Hematopoietic multipotent progenitor cell treated with erythropoietin and hydrocortisone succinate and interleukin-3 and kit ligand, for 17 days (in vitro differentiated cells): ENCODE measurements at regions not wholly inside any gene's neighbourhood (a gene's known extent, or its start where the extent isn't known, plus 50 kb on each side); places are given as distances from the start of the nearest gene placed in this dataset.

Source experiments
- DNase-seq: peaks from one replicate; pipeline ENCODE4 v3.0.0-alpha.2; 2015; ENCODE audit warnings: low spot score

DNA sequence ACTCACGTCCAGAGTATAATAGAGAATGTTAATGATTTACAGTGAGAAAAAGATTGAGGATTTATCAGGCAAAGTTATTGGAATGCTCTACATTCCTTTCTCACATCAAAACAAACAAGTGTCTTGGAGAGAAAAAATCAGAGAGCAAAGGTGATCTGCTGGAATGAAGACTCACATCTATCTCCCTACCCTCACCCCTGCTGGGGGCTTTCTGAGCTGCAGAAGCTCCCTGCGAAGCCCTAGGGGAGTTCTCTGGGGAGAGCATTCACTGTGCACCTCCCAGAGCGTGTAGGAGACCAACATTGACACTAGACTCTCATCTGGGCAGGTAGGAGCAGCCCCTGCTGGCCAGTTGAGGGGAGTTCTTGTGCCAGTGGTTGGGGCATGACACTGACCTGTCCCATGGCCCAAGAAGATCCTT is 76.6 kb upstream of the ADAMTS16 start:
- DNase-seq: no peak

DNA sequence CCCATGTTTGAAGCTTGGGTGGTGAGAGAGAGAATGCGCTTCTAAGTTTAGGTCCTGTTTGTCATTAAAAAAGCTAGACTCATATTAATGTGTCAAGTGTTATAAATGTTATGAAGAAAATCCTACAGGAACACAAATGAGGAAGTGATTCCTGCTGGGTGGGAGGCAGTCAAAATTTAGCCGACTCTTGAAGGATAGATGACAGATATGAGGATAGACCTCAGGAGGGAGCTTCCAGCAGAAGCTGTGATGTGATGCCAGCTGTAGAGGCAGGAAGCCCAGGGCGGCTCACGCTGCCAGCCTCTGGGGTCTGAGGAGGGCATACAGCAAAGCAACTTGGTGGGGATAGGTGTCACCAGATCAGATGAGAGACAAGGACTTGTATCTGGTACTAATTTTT is 74.7 kb upstream of the ADAMTS16 start:
- no peak for DNase-seq

- no peak for DNase-seq
Observed at GRCh38 chr5:5066276-5067186, 73.6 kb upstream of the ADAMTS16 start.

DNA sequence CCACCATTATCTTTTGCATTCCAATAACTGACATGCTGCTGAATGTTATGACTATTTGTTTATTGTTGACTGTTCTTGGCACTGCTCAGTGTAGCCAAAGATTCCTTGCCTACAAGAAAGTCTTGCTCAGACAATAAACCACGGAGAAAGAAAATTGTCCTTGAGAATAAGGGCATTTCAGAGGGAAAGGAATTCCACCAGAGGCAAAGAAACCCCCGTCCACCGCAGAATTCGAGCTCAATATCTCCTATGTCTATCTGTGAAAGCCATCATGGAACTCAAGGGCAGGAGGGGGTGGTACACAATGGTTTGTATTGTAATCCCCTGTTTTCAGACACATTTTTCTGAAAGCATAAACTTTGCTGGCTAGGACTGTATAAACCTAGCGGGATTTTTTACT is 70.3 kb upstream of the ADAMTS16 start:
- DNase-seq: no peak

- no peak for DNase-seq
Observed at GRCh38 chr5:5071554-5071953, 68.6 kb upstream of the ADAMTS16 start.

GRCh38 chr5:5077236-5077635 is 62.9 kb upstream of the ADAMTS16 start:
- no peak for DNase-seq

DNA sequence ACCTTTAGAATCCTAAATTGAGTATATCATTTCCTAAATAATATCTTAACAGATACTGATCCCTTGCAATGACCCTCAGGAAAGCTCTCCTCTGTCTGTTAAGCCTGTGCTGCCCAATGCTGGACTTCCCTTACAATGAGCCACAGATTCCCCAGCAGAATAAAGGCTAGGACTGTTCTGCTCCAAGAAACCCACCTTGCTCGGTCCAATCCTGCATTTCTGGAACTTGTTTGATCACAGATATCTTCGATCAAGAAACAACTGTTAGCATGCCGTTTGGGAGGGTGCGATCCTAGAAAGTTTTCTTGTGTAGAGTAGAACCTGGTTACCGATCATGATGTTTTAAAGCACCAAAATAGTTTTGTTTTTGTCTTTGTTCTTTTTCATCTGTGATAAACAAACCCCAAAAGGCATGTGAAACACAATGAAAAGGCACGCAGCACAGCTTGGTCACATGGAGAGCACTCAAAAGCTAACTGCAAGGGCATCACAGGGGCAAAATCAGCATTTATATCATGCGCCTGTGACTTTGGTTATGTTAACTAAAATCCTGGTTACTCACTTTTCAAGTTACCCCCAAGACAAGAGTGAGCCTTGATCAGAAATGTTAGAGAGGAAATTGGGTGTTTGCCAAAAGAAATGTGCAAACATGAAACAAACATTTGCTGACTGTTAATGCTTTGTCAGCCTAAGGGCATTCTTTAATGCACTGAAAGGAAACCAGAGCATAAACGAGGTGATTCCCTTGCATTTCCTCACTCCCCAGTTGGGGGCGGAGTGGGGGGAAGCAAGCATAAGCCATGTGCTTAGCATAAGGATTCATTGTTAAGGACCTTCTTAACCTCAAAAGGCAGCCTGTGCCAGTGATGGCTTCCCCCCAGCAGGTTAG is 61.9 kb upstream of the ADAMTS16 start:
- no peak for DNase-seq

DNA sequence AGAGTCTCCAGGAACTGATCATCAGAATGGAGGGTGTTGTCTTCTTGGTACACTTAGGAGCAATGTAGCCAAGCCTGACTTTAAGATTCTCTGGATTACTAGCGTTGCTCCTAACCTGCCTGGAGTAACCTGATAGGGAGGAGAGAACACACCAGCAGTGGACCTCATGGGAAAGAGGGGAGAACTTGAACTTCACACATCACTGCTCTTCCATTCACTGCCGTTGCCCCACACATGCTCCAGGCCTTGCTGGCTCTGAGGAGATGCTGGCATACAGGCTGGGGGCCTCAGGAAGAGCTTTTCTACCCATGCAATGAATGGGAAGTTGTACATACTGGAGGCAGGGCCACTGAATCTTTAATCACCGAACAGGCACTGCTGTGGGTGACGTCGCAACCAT is 60.3 kb upstream of the ADAMTS16 start:
- DNase-seq: no peak

GRCh38 chr5:5080790-5081189 is 59.3 kb upstream of the ADAMTS16 start:
- no peak for DNase-seq

GRCh38 chr5:5085381-5085780 is 54.7 kb upstream of the ADAMTS16 start:
- no peak for DNase-seq

- no peak for DNase-seq
Observed at GRCh38 chr5:5089895-5090649, 50.1 kb upstream of the ADAMTS16 start.
